ENCODE measurements at regions not wholly inside any gene's neighbourhood (a gene's known extent, or its start where the extent isn't known, plus 50 kb on each side); places are given as distances from the start of the nearest gene placed in this dataset.
A peak's percentile ranks its signal among the peaks of the same experiment; 100 is the strongest.

DNA sequence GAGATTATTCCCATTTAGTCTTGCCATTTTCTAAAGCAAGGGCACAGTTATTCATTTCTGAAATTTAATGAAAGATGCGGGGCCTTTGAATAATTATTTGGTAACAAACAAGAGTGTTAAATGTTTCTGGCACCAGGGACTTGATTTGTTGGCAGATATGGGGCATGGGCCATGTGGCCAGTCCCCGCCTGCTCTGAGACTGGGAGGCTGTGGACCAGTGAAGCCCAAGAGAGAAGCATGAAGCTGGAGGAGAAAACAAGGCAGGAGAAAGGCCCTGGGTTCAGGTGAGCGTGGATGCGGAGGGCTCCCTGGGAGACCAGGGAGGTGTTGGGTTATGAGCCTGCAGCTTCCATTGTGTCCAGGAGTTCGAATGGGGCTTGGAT is 378.5 kb downstream of the TCERG1L start:
- Mint-ChIP-seq H3K4me1 (peaks cover 34 to 36% of the 10 kb centered on the region in 2 experiments), H3K4me3 (no peak overlapping the region; a peak in 2 of 5 replicates), H3K9me3 (peaks cover 0 to 5% of the 10 kb centered on the region in 2 experiments; a peak in 2 of 5 replicates), H3K27ac (no peak overlapping the region; a peak in 1 of 7 replicates), H3K36me3 (ENCODE audit: insufficient read depth in 1 of 3, low read depth in 3 of 3) (peaks cover 0 to 2% (median 0%) of the 10 kb centered on the region in 3 experiments; a peak in 2 of 7 replicates), H3K27me3 (ENCODE audit: low read depth) (peaks cover 33% of the 10 kb centered on the region)
- H3K27me3 ChIP-seq (ENCODE audit: insufficient read depth, low read length) = no peaks in the 10 kb centered on the region
- H4K91ac ChIP-seq (ENCODE audit: insufficient read length, low read depth, low read length) = no peak overlapping the region
- no peaks in the 10 kb centered on the region for H4K20me1 ChIP-seq (ENCODE audit: control insufficient read depth, insufficient read depth, insufficient read length)
- no peak overlapping the region for H2BK120ac ChIP-seq (ENCODE audit: low read depth, low read length, poor library complexity, severe bottlenecking)
- TF ChIP-seq, protein P1, sequence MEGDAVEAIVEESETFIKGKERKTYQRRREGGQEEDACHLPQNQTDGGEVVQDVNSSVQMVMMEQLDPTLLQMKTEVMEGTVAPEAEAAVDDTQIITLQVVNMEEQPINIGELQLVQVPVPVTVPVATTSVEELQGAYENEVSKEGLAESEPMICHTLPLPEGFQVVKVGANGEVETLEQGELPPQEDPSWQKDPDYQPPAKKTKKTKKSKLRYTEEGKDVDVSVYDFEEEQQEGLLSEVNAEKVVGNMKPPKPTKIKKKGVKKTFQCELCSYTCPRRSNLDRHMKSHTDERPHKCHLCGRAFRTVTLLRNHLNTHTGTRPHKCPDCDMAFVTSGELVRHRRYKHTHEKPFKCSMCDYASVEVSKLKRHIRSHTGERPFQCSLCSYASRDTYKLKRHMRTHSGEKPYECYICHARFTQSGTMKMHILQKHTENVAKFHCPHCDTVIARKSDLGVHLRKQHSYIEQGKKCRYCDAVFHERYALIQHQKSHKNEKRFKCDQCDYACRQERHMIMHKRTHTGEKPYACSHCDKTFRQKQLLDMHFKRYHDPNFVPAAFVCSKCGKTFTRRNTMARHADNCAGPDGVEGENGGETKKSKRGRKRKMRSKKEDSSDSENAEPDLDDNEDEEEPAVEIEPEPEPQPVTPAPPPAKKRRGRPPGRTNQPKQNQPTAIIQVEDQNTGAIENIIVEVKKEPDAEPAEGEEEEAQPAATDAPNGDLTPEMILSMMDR (conservative IDR thresholded peaks at IDR 0.05) = no peak
- no peak overlapping the region for H2AFZ ChIP-seq (ENCODE audit: low read length)
- WGBS (ENCODE audit: extremely low coverage, insufficient read length, low lambda C conversion rate) = no CpG with 5 or more reads among the region's 5 CpGs
- H3K18ac ChIP-seq (ENCODE audit: insufficient read length, low read depth, low read length) = no peak overlapping the region
- peaks cover 17% of the 10 kb centered on the region; the same call in 1 of the 2 replicates for H3K4me1 ChIP-seq (ENCODE audit: insufficient read depth, low read length)
- peak; percentile 12 for DNase-seq
- no peak overlapping the region for H3K4ac ChIP-seq (ENCODE audit: low read depth, low read length)
- no peak overlapping the region for H4K5ac ChIP-seq (ENCODE audit: insufficient read length, low read depth, low read length)
- H3K9ac ChIP-seq (ENCODE audit: extremely low read depth, insufficient read length, low read length) = no peak overlapping the region
- no peak overlapping the region for H2BK20ac ChIP-seq (ENCODE audit: low read depth, low read length, poor library complexity, severe bottlenecking)
- no peak overlapping the region for H2BK12ac ChIP-seq (ENCODE audit: insufficient read length, low read depth, low read length)
- H2BK5ac ChIP-seq (ENCODE audit: insufficient read length, low read length) = no peak overlapping the region
- H3K23ac ChIP-seq (ENCODE audit: insufficient read length, low read depth, low read length) = no peak overlapping the region
- no peak overlapping the region for H3K27ac ChIP-seq (ENCODE audit: insufficient read length, low read depth, low read length)
- H3K23me2 ChIP-seq (ENCODE audit: insufficient read length, low read depth, low read length, poor library complexity, severe bottlenecking) = no peaks in the 10 kb centered on the region
- H3K14ac ChIP-seq (ENCODE audit: insufficient read depth, low read length) = no peak overlapping the region; the same call in 1 of the 2 replicates
- no peaks in the 10 kb centered on the region for H3K79me1 ChIP-seq (ENCODE audit: insufficient read depth, low read depth, low read length, poor library complexity, severe bottlenecking)
- no peaks in the 10 kb centered on the region for H3K9me3 ChIP-seq (ENCODE audit: control insufficient read depth, low read depth, low read length)
- no peak overlapping the region for H2AK5ac ChIP-seq (ENCODE audit: insufficient read length, low read length)
- H2BK15ac ChIP-seq (ENCODE audit: low read depth, low read length) = no peak overlapping the region
- H4K8ac ChIP-seq (replicated peaks; ENCODE audit: insufficient read length, low read depth, low read length) = no peak overlapping the region
- no peak overlapping the region for H3K4me2 ChIP-seq (ENCODE audit: insufficient read depth, insufficient read length, low read length)
- no peak overlapping the region for H3K56ac ChIP-seq (ENCODE audit: insufficient read length, low read depth, low read length)
- H3K79me2 ChIP-seq (ENCODE audit: insufficient read depth, low read length) = no peaks in the 10 kb centered on the region
- H3T11ph ChIP-seq (ENCODE audit: low read length) = no peak overlapping the region

All from H9 (cell line).